CD4-positive, alpha-beta T cell treated with Interleukin-21 for 1 hour (primary cell): ENCODE measurements at regions not wholly inside any gene's neighbourhood (a gene's known extent, or its start where the extent isn't known, plus 50 kb on each side); places are given as distances from the start of the nearest gene placed in this dataset.
A peak's percentile ranks its signal among the peaks of the same experiment; 100 is the strongest.

Source experiments
- DNase-seq: peaks from one replicate; pipeline ENCODE4 v3.0.0-alpha.2; 2020

DNA sequence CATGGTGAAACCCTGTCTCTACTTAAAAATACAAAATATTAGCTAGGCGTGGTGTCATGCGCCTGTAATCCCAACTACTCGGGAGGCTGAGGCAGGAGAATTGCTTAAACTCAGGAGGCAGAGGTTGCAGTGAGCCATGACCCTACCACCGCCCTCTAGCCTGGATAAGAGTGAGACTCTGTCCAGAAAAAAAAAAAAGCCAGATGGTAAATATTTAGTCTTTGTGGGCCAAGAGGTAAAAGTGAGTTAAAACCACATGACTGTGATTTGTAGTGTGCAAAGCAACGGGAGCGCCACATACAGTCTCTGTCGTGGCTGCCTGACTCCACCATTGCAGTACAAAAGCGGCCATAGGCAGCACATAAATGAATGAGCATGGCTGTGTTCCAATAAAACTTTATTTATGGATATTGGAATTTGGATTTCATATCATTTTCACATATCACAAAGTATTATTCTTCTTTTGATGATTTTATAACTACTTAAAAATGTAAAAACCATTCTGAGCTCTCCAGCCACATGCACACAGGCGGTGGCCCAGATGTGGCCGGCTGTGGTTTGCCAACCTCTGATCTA is 51.8 kb upstream of the CASZ1 start:
- DNase-seq, result no peak

GRCh38 chr1:10850026-10850425 is 53.6 kb upstream of the CASZ1 start:
- no peak for DNase-seq

DNA sequence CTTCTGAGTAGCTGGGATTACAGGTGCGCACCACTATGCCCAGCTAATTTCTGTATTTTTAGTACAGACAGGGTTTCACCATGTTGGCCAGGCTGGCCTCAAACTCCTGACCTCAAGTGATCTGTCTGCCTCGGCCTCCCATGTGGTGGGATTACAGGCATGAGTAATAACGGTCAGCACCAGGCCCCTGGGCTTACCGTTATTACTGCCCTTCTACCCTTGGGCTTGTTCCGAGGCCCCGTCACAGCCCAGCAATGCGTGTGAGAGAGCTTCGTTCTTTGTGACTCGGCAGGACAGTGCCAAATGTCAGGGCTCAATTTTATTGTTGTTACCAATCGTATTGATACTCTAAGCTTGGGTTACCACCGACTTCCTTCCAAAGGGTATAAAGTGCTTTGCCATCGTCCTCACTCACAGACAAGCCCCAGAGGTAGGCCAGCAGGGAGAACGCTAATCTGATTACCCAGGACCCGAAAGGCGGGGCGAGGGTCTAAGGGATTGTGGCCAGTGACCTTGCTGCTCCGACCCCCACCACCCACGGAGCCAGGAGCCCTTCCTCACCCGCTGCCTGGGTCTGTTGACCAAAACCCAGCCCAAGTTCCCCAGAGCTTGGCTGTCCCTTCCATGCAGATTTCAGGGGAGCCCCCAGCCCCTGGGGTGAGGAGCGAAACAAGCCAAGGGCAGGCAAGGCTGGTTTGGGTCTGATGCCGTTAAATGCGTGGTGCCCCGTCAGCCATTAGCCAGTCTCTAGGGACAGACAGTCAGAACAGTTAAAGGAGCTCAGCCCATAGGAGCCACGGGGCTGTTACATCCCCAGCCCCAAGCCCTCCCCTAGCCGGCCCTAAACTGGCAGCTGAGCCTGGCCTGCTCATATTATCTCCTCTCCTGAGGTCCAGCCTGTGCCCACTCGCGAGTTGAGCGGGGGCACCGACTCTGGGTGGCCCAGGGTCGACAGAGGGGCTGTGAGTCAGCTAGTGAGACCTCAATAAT is 54.9 kb upstream of the CASZ1 start:
- no peak for DNase-seq

GRCh38 chr1:10852018-10852417 is 55.6 kb upstream of the CASZ1 start:
- no peak for DNase-seq

DNA sequence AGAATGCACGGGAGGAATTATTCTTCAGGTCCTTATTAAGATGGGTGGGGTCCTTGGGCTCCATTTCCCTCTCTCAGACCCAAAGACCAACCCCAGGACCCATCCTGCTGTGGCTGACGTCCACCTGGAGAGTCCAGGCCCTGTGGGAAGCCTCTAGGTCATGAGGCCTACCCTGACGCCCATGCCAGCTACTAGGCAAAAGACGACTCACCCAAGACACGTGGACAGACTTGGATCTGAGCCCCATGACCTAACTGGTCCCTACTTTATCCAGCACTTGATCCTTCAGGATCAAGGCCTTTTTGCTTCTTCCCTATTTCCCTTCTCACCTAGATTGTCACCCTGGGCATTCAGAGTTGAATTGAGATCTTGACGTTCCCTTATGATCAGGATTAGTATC is 56.0 kb upstream of the CASZ1 start:
- DNase-seq, result no peak

GRCh38 chr1:10852998-10853520 is 56.6 kb upstream of the CASZ1 start:
- DNase-seq, result no peak

GRCh38 chr1:10853701-10854100 is 57.3 kb upstream of the CASZ1 start:
- no peak for DNase-seq

DNA sequence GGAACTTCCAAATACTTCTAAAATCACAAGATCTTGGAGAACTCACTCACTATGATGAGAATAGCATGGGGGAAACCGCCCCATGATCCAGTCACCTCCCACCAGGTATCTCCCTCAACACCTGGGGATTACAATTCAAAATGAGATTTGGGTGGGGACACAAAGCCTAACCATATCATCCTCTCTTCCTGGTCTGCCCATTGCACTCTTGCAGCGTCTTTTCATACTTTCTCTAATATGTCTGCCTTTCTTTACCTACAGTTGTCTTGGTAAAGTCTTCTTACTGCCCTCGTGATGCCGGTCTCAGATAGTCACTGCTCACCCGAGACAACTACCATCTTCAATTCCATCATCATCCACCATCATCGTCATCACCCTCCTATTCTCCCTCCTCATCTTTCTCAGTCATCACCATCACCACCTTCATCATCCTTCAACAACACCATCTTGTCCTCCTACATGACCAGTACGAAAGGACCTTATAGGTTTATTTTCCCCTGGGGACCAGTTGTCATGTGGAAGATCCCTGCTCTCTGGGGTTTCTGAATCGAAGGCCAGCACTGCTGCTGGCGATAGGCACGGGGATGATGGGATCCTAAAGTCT is 58.5 kb upstream of the CASZ1 start:
- no peak for DNase-seq

DNA sequence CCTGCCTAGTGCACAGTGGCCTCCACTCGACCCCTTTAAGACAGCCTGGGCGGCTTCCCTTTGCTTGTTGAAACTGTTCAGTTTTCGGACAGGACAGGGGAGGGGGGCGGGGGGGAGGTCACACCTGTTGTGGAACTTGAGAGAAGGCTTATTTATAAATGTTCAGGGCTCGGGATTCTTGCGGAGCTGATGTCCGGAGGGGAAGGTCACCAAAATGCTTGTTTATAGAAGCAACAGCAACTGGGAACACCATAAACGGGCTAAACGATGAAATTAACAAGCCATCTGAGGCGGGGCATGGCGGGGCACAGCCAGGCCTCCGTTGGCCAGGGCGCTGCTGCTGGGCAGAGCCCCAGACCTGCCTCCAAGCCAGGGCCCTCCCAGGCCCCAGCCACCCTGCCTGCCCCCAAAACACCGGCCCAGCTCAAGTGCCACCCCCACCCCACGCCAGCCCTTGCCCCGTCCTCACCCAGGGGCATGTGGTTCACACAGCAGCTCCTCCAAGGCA is 59.8 kb upstream of the CASZ1 start:
- no peak for DNase-seq

DNA sequence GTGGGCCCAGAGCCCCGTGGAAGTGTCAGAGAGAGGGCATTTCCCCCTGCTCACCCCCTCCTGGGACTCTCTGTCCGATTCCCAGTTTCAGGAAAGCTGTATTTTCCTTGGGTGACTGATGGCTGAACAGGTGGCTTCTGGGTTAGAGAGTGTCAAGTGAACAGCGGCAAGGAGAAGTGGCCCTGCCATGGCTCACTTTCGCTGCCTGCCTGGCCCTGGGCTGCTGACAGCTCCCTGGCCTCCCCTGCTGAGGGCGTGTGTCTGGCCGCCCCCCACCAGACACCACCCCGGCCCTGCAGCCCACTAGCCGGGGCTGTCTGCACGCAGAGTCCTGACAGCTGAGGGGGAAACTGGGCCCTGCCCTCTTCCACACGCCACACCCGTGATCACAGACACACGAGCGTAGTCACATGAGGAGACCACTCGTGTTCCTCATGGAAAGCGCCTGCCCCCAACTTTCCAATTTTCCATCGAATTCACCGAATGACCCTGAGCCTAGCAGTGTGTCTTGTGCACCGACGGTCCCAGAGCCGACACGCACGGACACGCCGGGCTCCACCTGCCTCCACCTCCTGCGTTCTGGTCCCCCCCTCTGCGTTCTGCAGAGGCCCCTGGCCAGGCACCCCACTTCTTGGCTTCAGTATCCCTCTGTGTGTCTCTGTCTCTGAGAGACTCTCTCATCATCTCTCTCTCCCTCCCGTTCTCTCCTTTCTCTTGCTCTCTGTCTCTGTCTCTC is 60.6 kb upstream of the CASZ1 start:
- DNase-seq, result no peak

DNA sequence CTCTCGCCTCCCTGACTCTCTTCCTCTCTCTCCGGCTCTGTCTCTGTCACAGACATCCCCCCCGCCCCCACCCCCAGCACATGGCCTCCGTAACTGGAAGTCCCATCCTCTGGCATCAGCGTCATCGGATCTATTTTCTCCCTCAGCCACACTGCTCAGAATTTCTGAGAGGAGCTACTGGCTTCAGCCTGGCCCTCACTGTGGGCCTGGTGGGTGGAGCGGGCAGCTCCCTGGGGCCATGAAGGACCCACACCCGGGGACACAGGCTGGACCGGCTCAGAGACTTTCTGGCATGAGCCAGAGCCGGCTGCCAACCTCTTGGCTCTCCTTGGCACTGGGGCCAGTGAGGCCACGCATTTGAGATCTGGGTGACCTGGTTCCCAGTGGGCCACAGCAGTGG is 61.2 kb upstream of the CASZ1 start:
- DNase-seq, result no peak

- DNase-seq, result no peak
Observed at GRCh38 chr1:10860218-10860617, 63.8 kb upstream of the CASZ1 start.

DNA sequence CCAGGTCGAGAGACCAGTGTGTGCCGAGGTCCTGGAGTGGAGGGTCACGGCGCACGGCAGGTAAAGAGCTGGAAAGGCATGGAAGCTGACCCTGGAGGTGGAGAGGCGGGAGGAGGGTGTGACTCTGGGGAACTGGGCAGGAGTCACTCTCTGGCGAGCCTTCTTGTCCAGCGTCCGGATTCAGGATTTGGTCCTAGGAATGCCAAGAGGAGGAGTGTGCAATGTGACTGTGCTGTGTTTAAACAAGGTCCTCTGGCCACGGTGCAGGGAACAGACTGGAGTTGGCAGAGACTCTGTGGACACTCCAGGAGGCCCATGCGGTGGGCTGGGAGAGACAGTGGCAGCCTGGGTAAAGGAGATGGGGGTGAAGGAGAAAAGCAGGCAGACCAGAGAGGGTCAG is 64.2 kb upstream of the CASZ1 start:
- no peak for DNase-seq

GRCh38 chr1:10861822-10862221 is 65.4 kb upstream of the CASZ1 start:
- DNase-seq, result no peak

GRCh38 chr1:10862743-10863335 is 66.4 kb upstream of the CASZ1 start:
- no peak for DNase-seq

DNA sequence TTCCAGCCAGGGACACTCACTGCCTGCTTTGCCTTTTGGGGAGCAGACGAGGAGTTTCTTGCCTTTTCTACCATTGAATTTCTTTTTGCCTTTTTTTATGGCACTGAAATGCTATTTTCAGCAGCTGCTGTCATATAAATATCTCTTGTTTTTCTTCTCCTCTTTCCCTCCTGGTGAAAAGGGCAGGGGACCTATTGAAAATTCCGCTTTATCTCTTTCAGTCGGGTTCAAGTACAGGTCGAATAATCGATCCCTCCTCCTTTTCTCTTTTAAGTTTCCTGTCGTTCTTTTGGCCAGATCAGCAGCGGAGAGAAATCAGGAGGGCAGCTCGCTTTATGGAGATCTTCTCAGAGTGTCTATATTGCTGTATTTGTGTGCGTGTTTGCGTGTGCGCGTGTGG is 67.4 kb upstream of the CASZ1 start:
- DNase-seq, result no peak

DNA sequence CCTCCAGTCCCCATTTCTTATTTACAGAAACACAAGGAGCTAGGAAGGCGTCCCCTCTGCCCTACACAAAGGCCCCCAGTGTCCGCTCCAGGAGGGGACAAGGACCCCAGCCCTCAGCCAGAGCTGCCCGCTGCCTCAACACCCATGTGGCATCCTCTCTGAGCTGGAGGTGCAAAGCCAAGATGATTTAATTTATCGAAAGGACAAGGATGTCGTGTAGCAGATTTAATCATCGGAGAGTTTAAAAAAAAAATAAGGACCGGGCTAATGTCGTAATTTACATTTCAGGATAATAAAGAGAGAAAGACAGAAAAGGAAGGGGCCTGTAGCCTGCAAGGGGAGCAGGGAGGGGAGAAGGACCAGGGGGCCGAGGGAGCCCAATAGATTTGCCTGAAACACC is 68.3 kb upstream of the CASZ1 start:
- no peak for DNase-seq

DNA sequence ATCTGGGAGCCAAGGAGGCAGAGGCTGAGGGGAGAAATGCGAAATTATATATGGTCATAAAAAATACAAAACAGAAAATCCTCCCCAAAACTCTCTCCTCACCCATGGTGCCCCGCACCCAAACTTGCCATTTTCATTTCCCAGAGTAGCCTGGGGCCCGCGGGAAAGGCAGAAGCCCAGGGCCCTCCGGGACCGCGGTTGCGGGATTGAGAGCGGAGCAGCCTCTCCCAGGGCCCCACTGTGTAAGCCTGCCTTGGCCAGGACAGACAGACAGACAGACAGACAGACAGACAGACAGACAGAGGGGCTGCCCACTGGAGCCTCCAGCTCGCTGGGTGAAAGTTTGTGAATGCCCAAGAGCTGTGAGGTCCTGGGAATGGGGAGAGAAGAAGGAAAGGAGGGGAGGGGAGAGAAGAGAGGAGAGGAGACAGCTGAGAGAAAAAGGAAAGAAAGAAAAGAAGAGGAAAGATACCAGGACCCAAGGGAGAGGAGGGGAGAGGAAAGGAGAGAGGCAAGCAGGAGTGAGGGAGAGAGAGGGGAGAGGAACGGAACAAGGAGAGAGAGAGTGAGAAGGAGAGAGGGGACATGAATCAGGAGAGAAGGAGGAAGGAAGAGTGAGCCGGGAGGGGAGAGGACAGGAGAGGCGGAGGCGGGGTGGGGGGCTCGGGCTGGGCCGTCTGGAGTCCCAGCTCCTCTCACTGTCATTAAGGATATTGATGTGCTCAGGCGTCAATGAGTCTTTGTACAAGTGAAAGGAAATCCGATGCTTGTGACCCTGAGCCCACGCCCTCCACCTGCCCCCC is 69.3 kb upstream of the CASZ1 start:
- no peak for DNase-seq

GRCh38 chr1:10866321-10867093 is 70.1 kb upstream of the CASZ1 start:
- DNase-seq, result no peak

GRCh38 chr1:10867138-10867721 is 70.8 kb upstream of the CASZ1 start:
- DNase-seq, result peak; percentile 65
